Duodenal mucosa (tissue), 2 donors: ENCODE measurements at regions not wholly inside any gene's neighbourhood (a gene's known extent, or its start where the extent isn't known, plus 50 kb on each side); places are given as distances from the start of the nearest gene placed in this dataset.

ENCODE experiments used
- H3K27ac ChIP-seq: one replicate; pipeline ENCODE4 v1.7.0; 2013; ENCODE audit warnings: low read depth, low read length
- H3K27me3 ChIP-seq, 2 donors: one replicate each; pipeline ENCODE4 v1.7.0; 2013; ENCODE audit warnings: low read length in 2 of 2, control low read depth in 1 of 2; ENCODE audit not compliant: insufficient read depth in 2 of 2, control insufficient read depth in 1 of 2
- H3K36me3 ChIP-seq, 2 donors: one replicate each; pipeline ENCODE4 v1.7.0; 2013; ENCODE audit warnings: low read length in 2 of 2, control low read depth in 1 of 2; ENCODE audit not compliant: insufficient read depth in 2 of 2, control insufficient read depth in 1 of 2
- H3K4me1 ChIP-seq, 2 donors: one replicate each; pipeline ENCODE4 v1.7.0; 2013; ENCODE audit warnings: low read length in 2 of 2, control low read depth in 1 of 2; ENCODE audit not compliant: insufficient read depth in 2 of 2, control insufficient read depth in 1 of 2
- H3K4me3 ChIP-seq, 2 donors: one replicate each; pipeline ENCODE4 v1.7.0; 2013; ENCODE audit warnings: low read length in 2 of 2, low read depth in 1 of 2
- H3K9ac ChIP-seq, 2 donors: one replicate each; pipeline ENCODE4 v1.7.0; 2013; ENCODE audit warnings: low read length in 2 of 2, low read depth in 1 of 2
- H3K9me3 ChIP-seq, 2 donors: one replicate each; pipeline ENCODE4 v1.7.0; 2013; ENCODE audit warnings: low read length in 2 of 2, control low read depth in 1 of 2; ENCODE audit not compliant: control insufficient read depth in 1 of 2

- Histone ChIP-seq H3K27ac (no peak overlapping the region), H3K27me3 (no peaks in the 10 kb centered on the region), H3K36me3 (no peaks in the 10 kb centered on the region), H3K9me3 (no peaks in the 10 kb centered on the region), H3K9ac (no peak overlapping the region), H3K4me1 (peaks cover 0 to 2% of the 10 kb centered on the region in 2 donors), H3K4me3 (no peak overlapping the region)
Observed at GRCh38 chr2:128834207-128834879, 515.7 kb upstream of the HS6ST1 start.

- peaks cover 0 to 2% of the 10 kb centered on the region in 2 donors for H3K4me1 ChIP-seq
- no peak overlapping the region for H3K4me3 ChIP-seq
- H3K27me3 ChIP-seq = no peaks in the 10 kb centered on the region
- no peaks in the 10 kb centered on the region for H3K9me3 ChIP-seq
- no peak overlapping the region for H3K9ac ChIP-seq
- H3K36me3 ChIP-seq = no peaks in the 10 kb centered on the region
- no peak overlapping the region for H3K27ac ChIP-seq
Observed at GRCh38 chr2:128834880-128835252, 516.2 kb upstream of the HS6ST1 start.

GRCh38 chr2:128835342-128835855 lies 516.7 kb upstream of the HS6ST1 start:
- no peak overlapping the region for H3K9ac ChIP-seq
- no peak overlapping the region for H3K27ac ChIP-seq
- H3K4me3 ChIP-seq = no peak overlapping the region
- no peaks in the 10 kb centered on the region for H3K9me3 ChIP-seq
- H3K27me3 ChIP-seq = no peaks in the 10 kb centered on the region
- no peaks in the 10 kb centered on the region for H3K36me3 ChIP-seq
- peaks cover 0 to 2% of the 10 kb centered on the region in 2 donors for H3K4me1 ChIP-seq

- H3K4me3 ChIP-seq = no peak overlapping the region
- H3K9me3 ChIP-seq = no peaks in the 10 kb centered on the region
- H3K4me1 ChIP-seq = peaks cover 0 to 2% of the 10 kb centered on the region in 2 donors
- no peak overlapping the region for H3K27ac ChIP-seq
- no peaks in the 10 kb centered on the region for H3K36me3 ChIP-seq
- no peaks in the 10 kb centered on the region for H3K27me3 ChIP-seq
- H3K9ac ChIP-seq = no peak overlapping the region
Observed at GRCh38 chr2:128835974-128836373, 517.3 kb upstream of the HS6ST1 start.

GRCh38 chr2:128836559-128837100 lies 518.0 kb upstream of the HS6ST1 start:
- Histone ChIP-seq H3K36me3 (no peaks in the 10 kb centered on the region), H3K27ac (no peak overlapping the region), H3K4me1 (peaks cover 0 to 2% of the 10 kb centered on the region in 2 donors), H3K9ac (no peak overlapping the region), H3K4me3 (no peak overlapping the region), H3K27me3 (no peaks in the 10 kb centered on the region), H3K9me3 (no peaks in the 10 kb centered on the region)

- Histone ChIP-seq H3K4me1 (peaks cover 0 to 2% of the 10 kb centered on the region in 2 donors), H3K9ac (no peak overlapping the region), H3K27me3 (no peaks in the 10 kb centered on the region), H3K36me3 (no peaks in the 10 kb centered on the region), H3K27ac (no peak overlapping the region), H3K9me3 (no peaks in the 10 kb centered on the region), H3K4me3 (no peak overlapping the region)
Observed at GRCh38 chr2:128838244-128838643, 519.6 kb upstream of the HS6ST1 start.

GRCh38 chr2:128841803-128842202 lies 523.1 kb upstream of the HS6ST1 start:
- Histone ChIP-seq H3K9ac (no peak overlapping the region), H3K9me3 (no peaks in the 10 kb centered on the region), H3K4me3 (no peak overlapping the region), H3K27me3 (no peaks in the 10 kb centered on the region), H3K36me3 (no peaks in the 10 kb centered on the region), H3K27ac (no peak overlapping the region), H3K4me1 (peaks cover 0 to under 1% of the 10 kb centered on the region in 2 donors)

- Histone ChIP-seq H3K9me3 (no peaks in the 10 kb centered on the region), H3K36me3 (no peaks in the 10 kb centered on the region), H3K4me1 (no peaks in the 10 kb centered on the region), H3K27me3 (no peaks in the 10 kb centered on the region), H3K9ac (no peak overlapping the region), H3K4me3 (no peak overlapping the region), H3K27ac (no peak overlapping the region)
Observed at GRCh38 chr2:128867311-128867710, 548.6 kb upstream of the HS6ST1 start.

GRCh38 chr2:128867936-128868636 lies 549.4 kb upstream of the HS6ST1 start:
- Histone ChIP-seq H3K4me1 (no peaks in the 10 kb centered on the region), H3K4me3 (no peak overlapping the region), H3K9me3 (no peaks in the 10 kb centered on the region), H3K27ac (no peak overlapping the region), H3K36me3 (no peaks in the 10 kb centered on the region), H3K9ac (no peak overlapping the region), H3K27me3 (no peaks in the 10 kb centered on the region)
